IPS-20b (cell line): ENCODE measurements at regions not wholly inside any gene's neighbourhood (a gene's known extent, or its start where the extent isn't known, plus 50 kb on each side); places are given as distances from the start of the nearest gene placed in this dataset.

ENCODE experiments used
- H3K27ac ChIP-seq: one replicate; pipeline ENCODE4 v1.5.1; 2013; ENCODE audit warnings: low read length
- H3K27me3 ChIP-seq: 2 replicates; pipeline ENCODE4 v1.6.1; 2013; ENCODE audit warnings: mild to moderate bottlenecking, low read length, inconsistent platforms; ENCODE audit not compliant: insufficient read depth
- H3K36me3 ChIP-seq: 2 replicates; pipeline ENCODE4 v1.6.1; 2013; ENCODE audit warnings: low read depth, mild to moderate bottlenecking, inconsistent platforms, low read length, moderate library complexity; ENCODE audit not compliant: insufficient read depth
- H3K4me1 ChIP-seq: 2 replicates; pipeline ENCODE4 v1.6.1; 2013; ENCODE audit warnings: mild to moderate bottlenecking, control low read depth, inconsistent platforms, low read length, moderate library complexity; ENCODE audit not compliant: insufficient read depth
- H3K4me3 ChIP-seq: 2 replicates; pipeline ENCODE4 v1.5.1; 2013; ENCODE audit warnings: mild to moderate bottlenecking, low read length, inconsistent platforms
- H3K9ac ChIP-seq: 2 replicates; pipeline ENCODE4 v1.6.1; 2013; ENCODE audit warnings: low read depth, mild to moderate bottlenecking, inconsistent platforms, low read length, moderate library complexity
- H3K9me3 ChIP-seq: 2 replicates; pipeline ENCODE4 v1.6.1; 2013; ENCODE audit warnings: mild to moderate bottlenecking, low read depth, low read length, inconsistent platforms; ENCODE audit not compliant: insufficient read depth

GRCh38 chr2:237025090-237025865 is 60.4 kb upstream of the COPS8 start:
- Histone ChIP-seq H3K27ac (no peak overlapping the region), H3K27me3 (no peaks in the 10 kb centered on the region), H3K4me1 (no peaks in the 10 kb centered on the region)

GRCh38 chr2:237026981-237027711 is 58.5 kb upstream of the COPS8 start:
- H3K4me3 ChIP-seq, result no peak overlapping the region
- no peaks in the 10 kb centered on the region for H3K4me1 ChIP-seq
- no peaks in the 10 kb centered on the region for H3K36me3 ChIP-seq
- no peaks in the 10 kb centered on the region for H3K27me3 ChIP-seq
- no peaks in the 10 kb centered on the region for H3K9me3 ChIP-seq
- H3K27ac ChIP-seq, result no peak overlapping the region
- no peak overlapping the region for H3K9ac ChIP-seq

More at GRCh38 chr2:237025090-237025865, 60.4 kb upstream of the COPS8 start:
- Histone ChIP-seq H3K9ac (no peak overlapping the region), H3K4me3 (no peak overlapping the region), H3K9me3 (no peaks in the 10 kb centered on the region), H3K36me3 (no peaks in the 10 kb centered on the region)

DNA sequence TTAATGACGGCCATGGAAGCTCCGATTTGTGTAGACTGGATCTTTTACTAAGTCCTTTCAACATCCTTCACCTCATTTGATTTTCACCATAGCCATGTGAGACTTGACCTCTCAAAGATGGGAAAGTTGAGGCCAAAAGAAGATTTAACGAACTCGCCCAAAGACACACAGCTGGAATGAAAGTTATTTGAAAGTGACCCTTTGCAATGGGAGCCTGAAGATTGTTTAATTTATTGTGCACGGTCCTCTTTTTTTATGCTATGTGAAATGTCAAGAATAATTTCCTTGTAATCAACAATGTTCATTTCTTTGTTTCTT is 58.0 kb upstream of the COPS8 start:
- no peak overlapping the region for H3K27ac ChIP-seq
- H3K27me3 ChIP-seq, result no peaks in the 10 kb centered on the region
- no peak overlapping the region for H3K4me3 ChIP-seq
- H3K36me3 ChIP-seq, result no peaks in the 10 kb centered on the region
- no peak overlapping the region for H3K9ac ChIP-seq
- no peaks in the 10 kb centered on the region for H3K4me1 ChIP-seq
- no peaks in the 10 kb centered on the region for H3K9me3 ChIP-seq

DNA sequence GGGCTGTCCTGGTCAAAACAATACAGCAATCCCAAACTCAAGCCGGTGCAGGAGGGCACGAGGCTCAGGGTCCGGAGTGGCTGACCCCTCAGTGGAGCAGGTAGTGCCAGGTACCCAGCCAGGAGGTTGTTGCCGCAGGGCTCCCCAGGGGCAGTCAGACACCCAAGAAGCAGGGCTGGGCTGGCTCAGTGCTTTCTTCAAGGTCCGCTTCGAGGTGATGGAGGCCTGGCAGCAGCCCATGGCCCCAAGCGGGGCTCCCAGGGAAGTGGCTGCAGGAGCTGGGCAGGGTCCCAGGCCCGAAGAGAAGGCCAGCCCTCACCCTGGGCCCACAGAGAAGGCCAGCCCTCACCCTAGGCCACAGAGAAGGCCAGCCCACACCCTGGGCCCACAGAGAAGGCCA is 55.3 kb upstream of the COPS8 start:
- Histone ChIP-seq H3K9me3 (no peaks in the 10 kb centered on the region; the same call in 1 of the 2 replicates), H3K27ac (no peak overlapping the region), H3K4me3 (no peak overlapping the region), H3K36me3 (no peaks in the 10 kb centered on the region), H3K9ac (no peak overlapping the region), H3K4me1 (no peaks in the 10 kb centered on the region), H3K27me3 (no peaks in the 10 kb centered on the region)

DNA sequence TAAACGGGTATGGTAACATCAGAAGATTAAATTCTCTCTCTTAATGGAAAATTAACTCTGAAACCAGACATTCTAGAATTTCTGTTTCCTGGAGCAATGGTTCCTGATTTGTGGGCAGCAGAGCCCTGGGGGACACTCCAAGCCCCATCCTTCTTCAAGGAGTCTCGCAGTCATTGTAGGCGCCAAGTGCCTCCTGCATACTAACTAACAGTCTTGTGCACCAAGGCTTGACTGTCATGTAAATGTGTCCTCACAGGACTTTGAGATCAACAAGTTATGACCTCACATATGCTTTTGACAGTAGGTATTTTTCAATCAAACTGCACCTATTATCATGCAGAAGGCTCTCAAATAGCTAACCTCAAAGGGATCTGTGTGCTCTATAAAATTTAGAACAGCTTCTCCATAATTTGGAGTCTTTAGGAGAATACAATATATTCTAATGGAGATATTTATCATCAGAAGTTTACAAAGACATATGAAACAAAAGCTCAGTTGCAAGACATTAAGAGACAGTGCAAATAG is 52.1 kb upstream of the COPS8 start:
- Histone ChIP-seq H3K9me3 (no peaks in the 10 kb centered on the region; the same call in 1 of the 2 replicates), H3K9ac (no peak overlapping the region), H3K4me3 (no peak overlapping the region), H3K27me3 (no peaks in the 10 kb centered on the region), H3K4me1 (no peaks in the 10 kb centered on the region), H3K27ac (no peak overlapping the region), H3K36me3 (no peaks in the 10 kb centered on the region)

DNA sequence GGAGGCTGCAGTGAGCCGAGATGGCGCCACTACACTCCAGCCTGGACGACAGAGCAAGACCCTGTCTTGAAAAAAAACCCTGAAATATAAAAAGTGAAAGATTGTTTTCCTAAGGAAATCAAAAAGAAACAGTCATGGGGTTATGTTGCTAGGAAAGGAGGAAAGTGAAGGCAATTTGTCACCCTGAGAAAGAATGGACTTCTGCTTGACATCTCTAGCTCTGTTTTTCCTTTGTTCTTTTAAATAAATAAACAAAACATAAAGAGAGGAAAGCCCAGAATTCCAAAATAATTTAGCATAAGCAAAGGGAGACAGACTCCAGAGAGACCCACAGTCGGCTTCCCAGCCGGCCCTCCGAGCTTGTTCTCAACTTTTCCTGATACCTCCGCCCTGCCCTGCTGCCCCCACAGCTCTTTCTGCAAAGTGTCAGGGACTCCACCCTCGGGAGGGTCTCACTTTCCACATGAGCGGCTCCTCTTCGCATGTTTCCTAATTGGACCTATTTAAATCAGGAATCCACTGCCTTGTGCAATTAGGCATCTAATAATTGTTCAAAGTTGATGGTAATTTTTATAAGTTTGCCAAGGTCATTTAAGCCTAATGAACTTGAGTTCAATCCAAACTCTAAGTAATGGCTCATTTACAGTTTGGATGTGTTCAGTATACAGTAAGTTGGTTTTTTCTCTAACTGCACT is 49.8 kb upstream of the COPS8 start:
- no peaks in the 10 kb centered on the region for H3K4me1 ChIP-seq
- H3K27me3 ChIP-seq, result no peaks in the 10 kb centered on the region
- no peaks in the 10 kb centered on the region for H3K36me3 ChIP-seq
- H3K9ac ChIP-seq, result no peak overlapping the region
- H3K4me3 ChIP-seq, result no peak overlapping the region
- H3K27ac ChIP-seq, result no peak overlapping the region
- no peaks in the 10 kb centered on the region; the same call in 1 of the 2 replicates for H3K9me3 ChIP-seq
